Heart left ventricle (tissue), 13 donors: ENCODE measurements at regions not wholly inside any gene's neighbourhood (a gene's known extent, or its start where the extent isn't known, plus 50 kb on each side); places are given as distances from the start of the nearest gene placed in this dataset.

Source experiments
- POLR2A ChIP-seq, 2 donors: fragments of 450-650 bp; IDR thresholded peaks; one replicate each; pipeline ENCODE4 v1.6.1; 2017; ENCODE audit warnings: antibody characterized with exemption in 2 of 2, mild to moderate bottlenecking in 2 of 2, moderate library complexity in 2 of 2
- TF ChIP-seq, protein P1 (sequence below), 12 donors: fragments of 200-600 bp; sonication (generic) in 4 of 12; IDR thresholded peaks; one replicate each; pipeline versions ENCODE4 v1.5.0 to v1.8.0; 2018 to 2022; ENCODE audit warnings: antibody characterized with exemption in 12 of 12, mild to moderate bottlenecking in 5 of 12
- donor health status: ischemic (EF 13 %, LVEDD 7.1; RV severe dilation, severe dysfunction).
- donor health status: DM: no; HTN: yes; CAD: no.
- donor health status: DM: no; HTN: no; CAD: no.
- donor health status: ischemic (EF 25% LVEDD 6.9; RV normal size, moderate dysfunction).
- donor health status: ischemic (EF 25% LVEDD 5.7; RV mildly dilated, moderate dysfunction).
- donor health status: ischemic (EF 35%, LVEDD 5.7; RV mildly dilated, moderate dysfunction).
- donor health status: nonischemic (EF 11% LVEDD 7.7; RV severe dilation, severe dysfunction).
- donor health status: DM: yes; HTN: yes; CAD: no.
- donor health status: PGD.
- donor health status: ischemic (EF 29% LVEDD 5.4; RV normal size, mild dysfunction).
- donor health status: nonischemic (EF 23%, LVEDD 6.1; RV moderate dilation, normal function).

DNA sequence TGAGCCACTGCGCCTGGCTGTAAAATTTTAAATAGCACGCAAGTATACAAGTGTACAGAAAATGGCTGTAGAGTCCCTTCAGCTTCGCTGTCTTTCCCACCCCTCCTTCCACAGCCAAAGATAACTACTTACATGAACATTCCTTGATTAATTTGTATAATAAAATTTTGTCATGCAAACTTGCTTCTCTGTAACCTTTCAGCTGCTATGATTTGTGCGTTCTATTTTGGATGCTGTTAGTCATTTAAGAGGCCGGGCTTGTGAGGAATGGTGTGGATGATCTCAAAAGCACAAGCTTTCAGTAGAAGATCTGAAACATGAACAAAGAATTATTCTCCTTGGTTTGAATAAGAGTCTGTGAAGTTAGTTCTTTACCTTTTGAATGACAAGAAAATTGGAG is 115.0 kb upstream of the TLE1 start:
- TF ChIP-seq, protein P1, sequence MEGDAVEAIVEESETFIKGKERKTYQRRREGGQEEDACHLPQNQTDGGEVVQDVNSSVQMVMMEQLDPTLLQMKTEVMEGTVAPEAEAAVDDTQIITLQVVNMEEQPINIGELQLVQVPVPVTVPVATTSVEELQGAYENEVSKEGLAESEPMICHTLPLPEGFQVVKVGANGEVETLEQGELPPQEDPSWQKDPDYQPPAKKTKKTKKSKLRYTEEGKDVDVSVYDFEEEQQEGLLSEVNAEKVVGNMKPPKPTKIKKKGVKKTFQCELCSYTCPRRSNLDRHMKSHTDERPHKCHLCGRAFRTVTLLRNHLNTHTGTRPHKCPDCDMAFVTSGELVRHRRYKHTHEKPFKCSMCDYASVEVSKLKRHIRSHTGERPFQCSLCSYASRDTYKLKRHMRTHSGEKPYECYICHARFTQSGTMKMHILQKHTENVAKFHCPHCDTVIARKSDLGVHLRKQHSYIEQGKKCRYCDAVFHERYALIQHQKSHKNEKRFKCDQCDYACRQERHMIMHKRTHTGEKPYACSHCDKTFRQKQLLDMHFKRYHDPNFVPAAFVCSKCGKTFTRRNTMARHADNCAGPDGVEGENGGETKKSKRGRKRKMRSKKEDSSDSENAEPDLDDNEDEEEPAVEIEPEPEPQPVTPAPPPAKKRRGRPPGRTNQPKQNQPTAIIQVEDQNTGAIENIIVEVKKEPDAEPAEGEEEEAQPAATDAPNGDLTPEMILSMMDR (IDR thresholded peaks at IDR 0.05): no peak
- no peak for TF ChIP-seq POLR2A (IDR thresholded peaks at IDR 0.05)
